K562 (cell line): ENCODE measurements at regions not wholly inside any gene's neighbourhood (a gene's known extent, or its start where the extent isn't known, plus 50 kb on each side); places are given as distances from the start of the nearest gene placed in this dataset.

Source experiments
- ATAC-seq: fragments of 200-7000 bp; cut with Tn5 transposase; 3 replicates; pipeline ENCODE4 v1.9.1; 2020; ENCODE audit warnings: moderate library complexity
- BruUV-seq: library from RNA; stranded (reverse); fragments of 400-500 nt; replicated peaks from 2 replicates; lab custom pipeline; 2021; lab: Mats Ljungman, UMichigan
- CTCF ChIA-PET: fragments of 300-600 bp; formaldehyde crosslinking; extraction: SDS; loops from one replicate; lab custom pipeline; 2021; ENCODE audit warnings: low intra/inter-chr PET ratio; lab: Yijun Ruan, JAX
- POLR2A ChIA-PET: fragments of 300-600, 350-650 bp; sonication (Branson Sonifier 250); formaldehyde crosslinking; extraction: SDS; loops from one replicate; lab custom pipeline; 2021; ENCODE audit warnings: antibody characterized with exemption, inconsistent platforms; lab: Yijun Ruan, JAX
- DNase-seq, 4 experiments: peaks; one replicate each; pipeline versions ENCODE4 v3.0.0 to v3.0.0-alpha.2; 2011 to 2018; ENCODE audit warnings: low spot score in 3 of 4, mixed read lengths in 3 of 4; ENCODE audit errors: extremely low read depth in 1 of 4
- FAIRE-seq: peaks from 2 replicates; lab custom pipeline; 2011; peaks lifted over from hg19 to GRCh38; lab: Jason Lieb, UNC
- H2AFZ ChIP-seq: 2 replicates; pipeline ENCODE4 v1.6.0; 2011; ENCODE audit warnings: low read depth, low read length, control low read depth, inconsistent platforms
- H3K27ac ChIP-seq: fragments of 200-600 bp; 3 replicates; pipeline ENCODE4 v1.8.0; 2011; ENCODE audit warnings: low read depth, mild to moderate bottlenecking, control low read depth, inconsistent platforms, low read length, moderate library complexity, mixed read lengths; ENCODE audit errors: extremely low read depth
- H3K27me3 ChIP-seq, 2 experiments: fragments of 300-600 bp in 1 of 2; 2 replicates in 1 of 2; 3 replicates in 1 of 2; pipeline versions ENCODE4 v1.6.0 to v1.8.0; 2011; ENCODE audit warnings: inconsistent platforms in 2 of 2, low read length in 2 of 2, mild to moderate bottlenecking in 1 of 2, mixed read lengths in 1 of 2, moderate library complexity in 1 of 2; ENCODE audit not compliant: control insufficient read depth in 2 of 2, insufficient read depth in 2 of 2
- H3K36me3 ChIP-seq: fragments of 300-600 bp; 3 replicates; pipeline ENCODE4 v1.8.0; 2011; ENCODE audit warnings: mild to moderate bottlenecking, low read length, inconsistent platforms; ENCODE audit not compliant: control insufficient read depth, insufficient read depth
- H3K4me1 ChIP-seq, 2 experiments: fragments of 200-600 bp in 1 of 2; replicated peaks in 1 of 2; 2 replicates in 1 of 2; 3 replicates in 1 of 2; pipeline versions ENCODE4 v1.5.1 to v1.8.0; 2011; ENCODE audit warnings: inconsistent platforms in 2 of 2, low read length in 2 of 2, mild to moderate bottlenecking in 1 of 2, mixed read lengths in 1 of 2, moderate library complexity in 1 of 2; ENCODE audit not compliant: control insufficient read depth in 2 of 2, insufficient read depth in 2 of 2
- H3K4me2 ChIP-seq: 2 replicates; pipeline ENCODE4 v1.6.1; 2011; ENCODE audit warnings: low read length, control low read depth, inconsistent platforms, mixed read lengths; ENCODE audit not compliant: insufficient read depth
- H3K4me3 ChIP-seq: fragments of 200-600 bp; sonication (generic), shearing (Covaris generic); 2 replicates; pipeline ENCODE4 v1.5.1; 2016; ENCODE audit warnings: control low read depth, inconsistent platforms
- H3K79me2 ChIP-seq: fragments of 200-600 bp; 3 replicates; pipeline ENCODE4 v1.8.0; 2011; ENCODE audit warnings: low read length, inconsistent platforms; ENCODE audit not compliant: control insufficient read depth, insufficient read depth
- H3K9ac ChIP-seq, 2 experiments: 2 replicates each; pipeline versions ENCODE4 v1.6.0 to v1.6.1; 2011; ENCODE audit warnings: low read depth in 2 of 2, low read length in 2 of 2, control low read depth in 1 of 2, inconsistent platforms in 1 of 2, mild to moderate bottlenecking in 1 of 2, mixed read lengths in 1 of 2; ENCODE audit not compliant: insufficient read depth in 1 of 2
- H3K9me1 ChIP-seq: one replicate; pipeline ENCODE4 v1.6.0; 2011; ENCODE audit warnings: inconsistent platforms, mild to moderate bottlenecking, low read length, moderate library complexity; ENCODE audit not compliant: control insufficient read depth, insufficient read depth
- H3K9me3 ChIP-seq: replicated peaks from 2 replicates; pipeline ENCODE4 v1.5.1; 2011; ENCODE audit warnings: low read depth, low read length, inconsistent platforms; ENCODE audit not compliant: control insufficient read depth, insufficient read depth
- H4K20me1 ChIP-seq: replicated peaks from 2 replicates; pipeline ENCODE4 v1.6.1; 2011; ENCODE audit warnings: low read length, inconsistent platforms, mixed read lengths; ENCODE audit not compliant: control insufficient read depth, insufficient read depth
- CREB3 ChIP-seq: fragments of 450-650 bp; conservative IDR thresholded peaks from 2 replicates; pipeline ENCODE4 v1.6.1; 2016; ENCODE audit warnings: missing genetic modification characterization, low read depth, mild to moderate bottlenecking, missing compliant biosample characterization, moderate library complexity
- HBP1 ChIP-seq: fragments of 450-650 bp; formaldehyde crosslinking; IDR thresholded peaks from 2 replicates; pipeline ENCODE4 v1.4.0; 2022; ENCODE audit warnings: missing genetic modification characterization
- MAFG ChIP-seq: fragments of 450-650 bp; conservative IDR thresholded peaks from 2 replicates; pipeline ENCODE4 v1.6.1; 2016; ENCODE audit warnings: missing genetic modification characterization, missing compliant biosample characterization
- SMAD1 ChIP-seq: fragments of 150-350 bp; IDR thresholded peaks from 2 replicates; pipeline ENCODE4 v1.6.1; 2014; ENCODE audit warnings: low read length, low read depth; ENCODE audit not compliant: partially characterized antibody
- SMAD3 ChIP-seq: fragments of 450-650 bp; formaldehyde crosslinking; conservative IDR thresholded peaks from 2 replicates; pipeline ENCODE4 v1.4.0; 2020; ENCODE audit warnings: mild to moderate bottlenecking
- ZBTB34 ChIP-seq: fragments of 250-450 bp; sonication (Bioruptor Pico); IDR thresholded peaks from 2 replicates; pipeline ENCODE4 v1.8.0; 2021; ENCODE audit warnings: mild to moderate bottlenecking, moderate library complexity
- ZBTB40 ChIP-seq, 2 experiments: fragments of 450-650 bp in 1 of 2; sonication (generic) in 1 of 2; formaldehyde crosslinking in 1 of 2; IDR thresholded peaks; 2 replicates each; pipeline versions ENCODE4 v1.7.1 to v1.9.0; 2016 to 2022; ENCODE audit warnings: inconsistent platforms in 1 of 2, mild to moderate bottlenecking in 1 of 2, missing genetic modification reagents in 1 of 2
- ZNF583 ChIP-seq: fragments of 250-450 bp; sonication (Bioruptor Pico); IDR thresholded peaks from 2 replicates; pipeline ENCODE4 v1.4.0; 2020
- WGBS: fragments of 100-300 bp; shearing (Covaris generic); methylation state at CpG from one replicate; pipeline ENCODE4 v1.1.6; 2016; ENCODE audit warnings: low coverage, mixed read lengths; ENCODE audit not compliant: insufficient coverage; ENCODE audit errors: missing lambda C conversion rate; 5-methylcytosine and 5-hydroxymethylcytosine counted together
- in situ Hi-C: fragments of 300-500 bp; cut with MboI; formaldehyde crosslinking; loops from 4 replicates; pipeline ENCODE4 v1.15.0; 2018; ENCODE audit warnings: inconsistent platforms, mixed read lengths
- intact Hi-C: fragments of 100-400 bp; cut with micrococcal nuclease; formaldehyde crosslinking; loops from 2 replicates; pipeline ENCODE4 v1.14.2; 2022

- TF ChIP-seq ZBTB34 (CRISPR knock-in tag) (no peak), SMAD1 (no peak), SMAD3 (CRISPR knock-in tag) (no peak), ZNF583 (CRISPR knock-in tag) (no peak)
These were observed 114.4 kb upstream of the ZNF507 start (continued) for GRCh38 chr19:32231020-32231419.

GRCh38 chr19:32231691-32232090 lies 113.7 kb upstream of the ZNF507 start:
- no peak overlapping the region for H2AFZ ChIP-seq
- in situ Hi-C loops = no loop called here
- H4K20me1 ChIP-seq = no peaks in the 10 kb centered on the region; the same call in 1 of the 2 replicates
- H3K27me3 ChIP-seq = peaks cover 7 to 40% of the 10 kb centered on the region in 2 experiments; a peak in 4 of 5 replicates
- ChIA-PET POLR2A (no interaction called here), CTCF (no interaction called here)
- intact Hi-C loops = no loop called here
- FAIRE-seq (no peak), DNase-seq (no peak), ATAC-seq (no peak)
- no peak overlapping the region for H3K9ac ChIP-seq
- 0% methylated on average over 6 of the region's 6 CpGs for WGBS
- no peak overlapping the region for H3K27ac ChIP-seq
- H3K4me2 ChIP-seq = no peak overlapping the region
- H3K9me1 ChIP-seq = no peaks in the 10 kb centered on the region
- no peaks in the 10 kb centered on the region for H3K36me3 ChIP-seq
- H3K4me3 ChIP-seq = no peak overlapping the region
- H3K4me1 ChIP-seq = no peaks in the 10 kb centered on the region
- H3K79me2 ChIP-seq = no peaks in the 10 kb centered on the region
- no TSS peak for BruUV-seq
- no peaks in the 10 kb centered on the region for H3K9me3 ChIP-seq
- TF ChIP-seq CREB3 (no peak), MAFG (tag) (no peak), HBP1 (CRISPR knock-in tag) (no peak), ZBTB40 (IDR thresholded peaks at IDR 0.05) (peak; percentile 66), ZBTB40 (CRISPR knock-in tag; IDR thresholded peaks at IDR 0.05) (no peak)
